ENCODE measurements at regions not wholly inside any gene's neighbourhood (a gene's known extent, or its start where the extent isn't known, plus 50 kb on each side); places are given as distances from the start of the nearest gene placed in this dataset.
A peak's percentile ranks its signal among the peaks of the same experiment; 100 is the strongest.

DNA sequence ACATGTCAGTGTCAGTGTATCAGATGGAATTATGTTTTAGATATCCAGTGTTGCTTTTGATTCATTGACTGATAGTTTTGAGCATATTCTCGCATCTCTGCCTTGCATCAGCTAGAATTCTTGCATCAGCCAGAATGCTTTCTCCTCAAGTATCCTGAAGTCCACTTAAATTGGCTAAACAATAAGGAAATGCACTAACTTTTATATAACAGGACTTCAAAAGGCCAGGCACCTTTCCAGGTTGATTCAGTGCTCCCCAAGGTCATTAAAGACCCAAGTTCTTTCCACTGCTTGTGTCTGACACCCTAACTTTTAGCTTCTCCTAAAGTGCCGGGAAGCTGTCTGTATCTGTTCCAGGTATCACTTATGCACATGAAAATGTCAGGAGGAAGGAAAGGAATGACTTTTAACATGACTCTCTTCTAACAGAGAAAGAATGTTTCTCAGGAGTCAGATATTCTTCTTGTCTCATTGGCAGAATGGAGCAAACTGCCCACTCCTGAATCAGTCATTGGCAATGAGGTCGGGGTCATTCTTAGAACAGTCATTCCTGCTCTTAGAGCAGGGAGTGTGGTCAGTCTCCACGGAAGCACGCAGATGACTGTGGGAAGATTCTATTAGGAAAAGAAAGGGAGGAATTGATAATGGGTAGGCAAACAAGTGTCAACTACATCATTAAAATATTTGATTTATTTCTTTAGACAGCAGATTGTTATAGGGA lies 92.9 kb upstream of the TLL1 start:
- no peak overlapping the region for H2AFZ ChIP-seq (ENCODE audit: low read depth, low read length)
- H3K36me3 ChIP-seq (ENCODE audit: insufficient read depth, low read length) = no peaks in the 10 kb centered on the region
- no peaks in the 10 kb centered on the region for H3K4me1 ChIP-seq (ENCODE audit: insufficient read depth, low read length)
- H3K27me3 ChIP-seq (ENCODE audit: insufficient read depth, low read length) = no peaks in the 10 kb centered on the region
- no peaks in the 10 kb centered on the region for H3K9me3 ChIP-seq (ENCODE audit: low read length)
- H3K4me3 ChIP-seq (ENCODE audit: low read length) = no peak overlapping the region

DNA sequence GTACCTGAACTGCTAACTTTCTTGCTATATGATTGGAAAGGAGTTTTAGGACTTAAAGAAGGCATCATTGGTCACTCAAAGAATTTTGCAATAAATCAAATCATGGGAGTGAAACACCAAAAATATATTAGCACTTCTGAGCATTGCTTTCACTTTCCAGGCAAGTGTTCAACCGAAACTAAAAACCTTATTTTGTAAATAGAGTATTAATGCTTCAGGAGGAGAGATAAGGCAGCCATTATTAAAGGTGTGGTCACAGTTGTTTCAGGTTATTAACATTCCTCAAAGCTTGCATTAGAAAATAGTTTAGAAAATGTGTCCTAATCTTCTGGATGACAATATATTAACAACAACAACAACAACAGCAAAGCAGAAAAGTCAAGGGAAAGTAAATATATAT lies 92.3 kb upstream of the TLL1 start:
- Histone ChIP-seq H3K27me3 (ENCODE audit: insufficient read depth, low read length) (no peaks in the 10 kb centered on the region), H3K4me1 (ENCODE audit: insufficient read depth, low read length) (no peaks in the 10 kb centered on the region), H3K4me3 (ENCODE audit: low read length) (no peak overlapping the region), H3K9me3 (ENCODE audit: low read length) (no peaks in the 10 kb centered on the region), H3K36me3 (ENCODE audit: insufficient read depth, low read length) (no peaks in the 10 kb centered on the region), H2AFZ (ENCODE audit: low read depth, low read length) (no peak overlapping the region)

DNA sequence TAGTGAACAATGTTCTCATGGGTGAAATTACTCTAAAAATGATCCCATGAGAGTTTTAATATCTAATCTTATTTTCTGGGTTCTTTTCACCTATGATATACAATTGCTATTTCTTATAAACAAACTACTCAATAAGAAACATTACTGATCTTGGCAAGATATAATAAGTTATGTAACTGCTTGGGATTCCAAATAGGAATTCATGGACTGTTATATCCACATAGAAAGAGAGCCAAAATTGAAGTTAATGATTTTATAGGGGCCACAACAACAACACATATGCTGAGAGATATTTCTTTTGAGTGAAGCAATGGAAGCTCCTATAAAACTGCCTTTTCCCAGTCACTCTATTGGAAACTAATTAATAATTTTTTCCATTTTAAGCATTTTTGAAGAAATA lies 90.4 kb upstream of the TLL1 start:
- Histone ChIP-seq H3K36me3 (ENCODE audit: insufficient read depth, low read length) (no peaks in the 10 kb centered on the region), H3K4me1 (ENCODE audit: insufficient read depth, low read length) (no peaks in the 10 kb centered on the region), H3K4me3 (ENCODE audit: low read length) (no peak overlapping the region), H2AFZ (ENCODE audit: low read depth, low read length) (no peak overlapping the region), H3K9me3 (ENCODE audit: low read length) (no peaks in the 10 kb centered on the region), H3K27me3 (ENCODE audit: insufficient read depth, low read length) (no peaks in the 10 kb centered on the region)

DNA sequence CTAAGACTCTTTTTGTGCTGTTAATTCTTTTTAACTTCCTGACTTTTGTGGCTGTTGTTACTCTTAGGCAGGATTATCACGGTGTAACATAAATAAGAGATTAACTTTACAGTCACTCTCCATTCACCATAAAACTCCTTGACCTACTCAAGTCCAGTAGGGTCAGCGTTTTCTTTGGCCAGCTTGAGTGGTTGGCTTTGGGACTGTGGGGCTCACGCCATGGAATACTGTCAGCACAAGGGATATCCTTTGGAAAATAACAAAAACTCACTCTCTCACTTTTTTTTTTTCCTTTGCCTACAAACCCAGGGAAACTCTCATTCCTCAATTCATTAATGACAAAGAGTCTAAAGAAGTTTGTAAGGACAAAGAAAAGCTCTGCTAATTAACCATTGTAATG lies 89.4 kb upstream of the TLL1 start:
- no peaks in the 10 kb centered on the region for H3K9me3 ChIP-seq (ENCODE audit: low read length)
- no peak overlapping the region for H2AFZ ChIP-seq (ENCODE audit: low read depth, low read length)
- no peaks in the 10 kb centered on the region for H3K27me3 ChIP-seq (ENCODE audit: insufficient read depth, low read length)
- H3K36me3 ChIP-seq (ENCODE audit: insufficient read depth, low read length) = no peaks in the 10 kb centered on the region
- no peaks in the 10 kb centered on the region for H3K4me1 ChIP-seq (ENCODE audit: insufficient read depth, low read length)
- H3K4me3 ChIP-seq (ENCODE audit: low read length) = no peak overlapping the region

DNA sequence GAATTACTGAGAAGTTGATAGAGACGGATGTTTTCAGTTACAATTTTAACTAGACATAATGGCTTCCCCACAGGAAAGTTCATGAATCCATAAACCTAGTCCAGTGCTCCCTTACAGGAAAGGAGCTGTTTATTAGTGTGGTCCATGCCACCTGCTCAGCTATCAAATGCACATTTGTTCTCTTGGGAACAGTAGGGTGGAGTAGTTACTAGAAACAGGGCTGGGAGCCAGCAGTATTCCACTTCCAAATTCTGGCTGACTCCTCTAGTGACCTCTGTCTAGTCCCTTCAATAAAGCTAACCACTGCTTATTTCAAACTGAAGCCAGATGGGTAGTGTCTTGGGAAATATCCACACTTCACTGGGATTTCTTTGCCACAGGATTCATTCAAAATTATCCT lies 88.4 kb upstream of the TLL1 start:
- no peaks in the 10 kb centered on the region for H3K36me3 ChIP-seq (ENCODE audit: insufficient read depth, low read length)
- H3K27me3 ChIP-seq (ENCODE audit: insufficient read depth, low read length) = no peaks in the 10 kb centered on the region
- no peak overlapping the region for H3K4me3 ChIP-seq (ENCODE audit: low read length)
- no peaks in the 10 kb centered on the region for H3K4me1 ChIP-seq (ENCODE audit: insufficient read depth, low read length)
- H2AFZ ChIP-seq (ENCODE audit: low read depth, low read length) = no peak overlapping the region
- no peaks in the 10 kb centered on the region for H3K9me3 ChIP-seq (ENCODE audit: low read length)

DNA sequence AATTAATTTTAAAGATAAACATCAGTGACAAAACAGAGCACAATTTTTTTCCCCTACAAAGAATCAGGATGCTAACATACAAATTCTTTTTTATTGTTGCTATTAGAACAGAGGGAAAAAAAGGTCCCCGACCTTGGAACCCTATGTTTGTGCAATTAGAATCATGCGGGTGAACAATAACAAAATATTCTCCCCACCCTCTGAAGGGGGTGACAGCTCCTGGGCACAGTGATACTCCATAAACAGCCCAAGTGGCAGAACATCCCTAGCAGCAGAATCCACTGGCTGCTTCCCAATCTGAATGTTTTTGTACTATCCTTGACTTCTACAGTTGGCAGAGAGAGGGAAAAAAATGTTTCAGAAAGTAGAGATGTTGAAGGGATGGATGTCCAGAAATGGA lies 87.7 kb upstream of the TLL1 start:
- Histone ChIP-seq H3K36me3 (ENCODE audit: insufficient read depth, low read length) (no peaks in the 10 kb centered on the region), H3K4me1 (ENCODE audit: insufficient read depth, low read length) (no peaks in the 10 kb centered on the region), H2AFZ (ENCODE audit: low read depth, low read length) (no peak overlapping the region), H3K27me3 (ENCODE audit: insufficient read depth, low read length) (no peaks in the 10 kb centered on the region), H3K4me3 (ENCODE audit: low read length) (no peak overlapping the region), H3K9me3 (ENCODE audit: low read length) (no peaks in the 10 kb centered on the region)

DNA sequence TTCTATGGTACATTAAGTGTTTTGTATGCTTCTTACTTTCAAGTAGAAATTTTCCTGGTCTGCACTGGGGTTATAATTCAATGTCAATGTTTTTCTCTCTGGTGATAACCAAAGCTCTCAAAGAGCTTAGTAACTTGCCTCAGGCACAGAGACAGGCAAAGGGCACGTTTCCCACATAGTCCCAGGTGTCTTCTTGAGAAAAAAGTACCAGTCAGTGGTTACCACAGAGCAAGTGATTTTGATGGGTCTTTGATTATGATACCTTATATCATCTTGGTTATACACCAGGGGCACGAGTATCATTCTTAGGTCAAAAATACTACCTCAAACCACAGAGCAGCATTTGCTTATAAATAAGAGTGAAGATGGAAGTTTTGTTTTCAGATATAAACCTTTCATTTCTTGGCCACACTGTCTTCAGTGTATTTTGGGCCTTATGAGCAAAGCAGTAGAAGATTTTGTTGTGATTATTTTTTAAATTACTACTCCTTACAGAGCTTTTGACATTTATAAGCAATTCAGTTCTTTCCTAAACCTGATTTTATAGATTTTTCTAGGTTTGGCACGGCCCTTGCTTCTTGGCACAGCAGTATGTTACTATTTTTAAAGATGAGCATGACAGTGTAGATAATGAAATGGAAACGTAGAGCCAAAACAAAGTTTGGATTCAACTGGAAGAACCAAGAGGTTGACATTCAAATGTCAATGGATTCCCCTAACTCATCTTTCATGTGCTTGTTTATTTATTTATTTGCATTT lies 85.3 kb upstream of the TLL1 start:
- Histone ChIP-seq H3K36me3 (ENCODE audit: insufficient read depth, low read length) (no peaks in the 10 kb centered on the region), H3K4me1 (ENCODE audit: insufficient read depth, low read length) (no peaks in the 10 kb centered on the region), H3K4me3 (ENCODE audit: low read length) (no peak overlapping the region), H3K9me3 (ENCODE audit: low read length) (no peaks in the 10 kb centered on the region), H3K27me3 (ENCODE audit: insufficient read depth, low read length) (no peaks in the 10 kb centered on the region), H2AFZ (ENCODE audit: low read depth, low read length) (no peak overlapping the region)

DNA sequence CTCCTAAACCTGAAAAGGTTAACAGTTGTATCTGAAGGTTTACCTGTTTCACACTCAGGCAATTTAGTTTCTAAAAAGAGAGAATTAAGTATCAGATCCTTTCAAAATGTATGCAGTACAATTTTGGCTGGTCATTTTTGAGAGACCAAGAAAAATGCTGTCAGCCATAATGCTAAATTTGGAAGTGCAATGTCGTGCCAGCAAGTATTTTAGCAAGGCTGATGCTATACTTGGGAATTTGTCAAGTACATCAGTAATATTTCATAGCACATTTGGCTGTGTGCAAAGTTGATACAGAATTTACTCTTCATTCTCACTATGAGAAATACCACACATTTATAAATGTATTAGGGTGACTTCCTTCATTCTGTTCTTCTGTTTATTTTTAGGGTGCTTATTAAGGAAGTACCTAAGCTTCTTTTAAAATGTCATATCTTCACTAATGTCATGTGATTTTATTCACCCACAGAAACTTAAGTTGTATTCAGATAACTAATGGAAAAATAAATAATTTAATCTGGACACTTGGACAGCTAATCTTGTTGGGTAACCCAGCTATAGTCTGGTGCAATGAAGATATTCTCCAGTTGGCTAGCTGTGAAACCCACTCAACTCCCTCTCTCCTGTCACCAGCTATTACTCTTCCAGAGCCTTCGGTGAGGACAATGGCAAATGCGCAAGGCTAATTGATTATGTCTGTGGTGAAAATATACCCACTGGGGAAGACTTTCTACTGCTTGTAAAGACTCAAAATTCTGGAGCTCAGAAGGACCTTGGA lies 84.2 kb upstream of the TLL1 start:
- H3K4me1 ChIP-seq (ENCODE audit: insufficient read depth, low read length) = no peaks in the 10 kb centered on the region
- H3K36me3 ChIP-seq (ENCODE audit: insufficient read depth, low read length) = no peaks in the 10 kb centered on the region

DNA sequence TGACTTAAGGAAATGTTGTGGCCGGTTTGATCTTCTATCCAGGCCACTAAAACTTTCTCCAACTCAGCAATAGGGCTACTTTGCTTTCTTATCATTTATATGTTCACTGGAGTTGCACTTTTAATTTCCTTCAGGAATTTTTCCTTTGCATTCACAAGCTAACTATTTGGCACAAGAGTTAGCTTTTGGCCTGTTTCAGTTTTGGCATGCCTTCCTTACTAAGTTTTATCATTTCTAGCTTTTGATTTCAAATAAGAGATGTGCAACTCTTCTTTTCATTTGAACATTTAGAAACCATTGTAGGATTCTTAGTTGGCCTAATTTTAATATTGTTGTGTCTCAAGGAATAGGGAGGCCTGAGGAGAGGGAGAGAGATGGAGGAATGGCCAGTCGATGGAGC lies 79.8 kb upstream of the TLL1 start:
- no peak overlapping the region for H3K4me3 ChIP-seq (ENCODE audit: low read length)
- peak overlapping the region; percentile 54 for H2AFZ ChIP-seq (ENCODE audit: low read depth, low read length)
- no peaks in the 10 kb centered on the region for H3K36me3 ChIP-seq (ENCODE audit: insufficient read depth, low read length)
- H3K27me3 ChIP-seq (ENCODE audit: insufficient read depth, low read length) = no peaks in the 10 kb centered on the region
- H3K9me3 ChIP-seq (ENCODE audit: low read length) = no peaks in the 10 kb centered on the region
- no peaks in the 10 kb centered on the region for H3K4me1 ChIP-seq (ENCODE audit: insufficient read depth, low read length)

More for the DNA sequence above, 84.2 kb upstream of the TLL1 start:
- Histone ChIP-seq H3K4me3 (ENCODE audit: low read length) (no peak overlapping the region), H3K27me3 (ENCODE audit: insufficient read depth, low read length) (no peaks in the 10 kb centered on the region), H2AFZ (ENCODE audit: low read depth, low read length) (no peak overlapping the region), H3K9me3 (ENCODE audit: low read length) (no peaks in the 10 kb centered on the region)

DNA sequence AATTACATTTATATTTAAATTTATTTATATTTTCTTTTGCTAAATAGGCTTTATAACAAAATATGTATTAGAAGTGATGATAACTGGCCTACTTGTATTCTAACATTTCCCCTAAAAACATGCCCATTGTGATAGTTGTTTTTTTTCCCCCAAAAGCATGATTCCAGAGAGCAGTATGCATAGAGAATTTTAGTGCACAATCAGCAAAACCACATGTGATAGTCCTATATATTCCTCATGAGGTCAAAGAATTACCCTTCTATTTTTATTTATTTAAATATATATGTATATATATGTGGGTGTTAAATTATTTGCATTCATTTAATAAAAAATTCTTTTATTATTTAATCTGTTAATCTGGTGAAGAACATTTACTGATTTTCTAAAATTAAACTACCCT lies 78.2 kb upstream of the TLL1 start:
- Histone ChIP-seq H3K27me3 (ENCODE audit: insufficient read depth, low read length) (no peaks in the 10 kb centered on the region), H3K9me3 (ENCODE audit: low read length) (no peaks in the 10 kb centered on the region), H2AFZ (ENCODE audit: low read depth, low read length) (no peak overlapping the region), H3K4me3 (ENCODE audit: low read length) (no peak overlapping the region), H3K4me1 (ENCODE audit: insufficient read depth, low read length) (no peaks in the 10 kb centered on the region), H3K36me3 (ENCODE audit: insufficient read depth, low read length) (no peaks in the 10 kb centered on the region)

DNA sequence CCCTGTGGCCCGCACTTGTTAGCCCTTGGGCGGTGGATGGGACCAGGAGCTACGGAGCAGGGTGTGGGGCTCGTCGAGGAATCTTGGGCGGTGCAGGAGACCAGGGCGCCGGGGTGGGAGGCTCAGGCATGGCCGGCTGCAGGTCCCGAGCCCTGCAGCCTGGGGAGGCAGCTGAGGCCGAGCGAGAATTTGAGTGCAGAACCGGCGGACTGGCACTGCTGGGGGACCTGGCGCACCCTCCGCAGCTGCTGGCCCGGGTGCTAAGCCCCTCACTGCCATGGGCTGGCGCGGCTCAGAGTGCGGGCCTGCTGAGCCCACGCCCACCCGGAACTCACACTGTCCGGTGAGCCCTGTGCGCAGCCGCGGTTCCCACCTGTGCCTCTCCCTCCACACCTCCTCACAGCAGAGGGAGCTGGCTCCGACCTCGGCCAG lies 73.6 kb upstream of the TLL1 start:
- no peaks in the 10 kb centered on the region for H3K27me3 ChIP-seq (ENCODE audit: insufficient read depth, low read length)
- no peak overlapping the region for H2AFZ ChIP-seq (ENCODE audit: low read depth, low read length)
- H3K4me1 ChIP-seq (ENCODE audit: insufficient read depth, low read length) = no peaks in the 10 kb centered on the region
- H3K36me3 ChIP-seq (ENCODE audit: insufficient read depth, low read length) = no peaks in the 10 kb centered on the region
- H3K9me3 ChIP-seq (ENCODE audit: low read length) = no peaks in the 10 kb centered on the region
- H3K4me3 ChIP-seq (ENCODE audit: low read length) = no peak overlapping the region

DNA sequence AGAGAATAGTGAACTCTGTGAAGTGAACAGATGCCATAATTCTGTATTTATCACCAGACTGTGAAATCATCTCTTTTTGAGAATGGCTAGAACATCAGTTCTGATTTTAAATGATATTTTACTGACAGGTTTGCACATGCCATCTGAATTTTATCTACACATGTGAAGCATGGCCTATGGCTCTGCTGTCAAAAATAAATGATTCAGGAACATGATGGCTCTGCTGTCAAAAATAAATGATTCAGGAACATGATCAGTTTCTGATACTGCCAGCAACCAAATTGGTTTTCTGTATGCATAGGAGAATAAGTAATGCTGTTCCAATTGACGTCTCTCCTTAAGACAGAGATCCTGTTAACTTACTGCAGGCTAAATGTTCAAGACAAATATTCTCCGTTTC lies 70.6 kb upstream of the TLL1 start:
- Histone ChIP-seq H3K9me3 (ENCODE audit: low read length) (no peaks in the 10 kb centered on the region), H3K36me3 (ENCODE audit: insufficient read depth, low read length) (no peaks in the 10 kb centered on the region)

DNA sequence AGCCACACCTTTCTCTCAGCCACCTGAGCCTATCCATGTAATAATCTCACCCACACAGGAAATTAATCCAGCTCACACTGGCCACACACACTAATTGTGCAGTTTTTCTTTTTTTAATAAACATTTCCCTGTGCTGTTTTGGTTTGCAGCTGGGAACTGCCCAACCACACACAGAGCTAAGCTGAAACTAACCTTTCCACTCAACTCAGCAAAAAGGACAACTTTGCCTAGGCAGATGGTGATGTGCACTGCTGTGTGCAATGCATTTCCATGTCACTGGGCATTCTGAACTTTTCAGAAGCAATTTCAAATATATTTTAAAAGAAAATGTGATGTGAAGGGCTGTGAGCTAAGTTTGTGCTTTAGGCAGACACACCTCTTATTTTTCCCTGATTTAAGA lies 70.0 kb upstream of the TLL1 start:
- H3K36me3 ChIP-seq (ENCODE audit: insufficient read depth, low read length) = no peaks in the 10 kb centered on the region
- H3K9me3 ChIP-seq (ENCODE audit: low read length) = no peaks in the 10 kb centered on the region
- no peaks in the 10 kb centered on the region for H3K27me3 ChIP-seq (ENCODE audit: insufficient read depth, low read length)
- no peak overlapping the region for H2AFZ ChIP-seq (ENCODE audit: low read depth, low read length)
- H3K4me1 ChIP-seq (ENCODE audit: insufficient read depth, low read length) = no peaks in the 10 kb centered on the region
- no peak overlapping the region for H3K4me3 ChIP-seq (ENCODE audit: low read length)

More for the DNA sequence above, 70.6 kb upstream of the TLL1 start:
- Histone ChIP-seq H3K27me3 (ENCODE audit: insufficient read depth, low read length) (no peaks in the 10 kb centered on the region), H2AFZ (ENCODE audit: low read depth, low read length) (no peak overlapping the region), H3K4me1 (ENCODE audit: insufficient read depth, low read length) (no peaks in the 10 kb centered on the region), H3K4me3 (ENCODE audit: low read length) (no peak overlapping the region)

All from neuron (in vitro differentiated cells).